NOMO-1 (cell line): ENCODE measurements at regions not wholly inside any gene's neighbourhood (a gene's known extent, or its start where the extent isn't known, plus 50 kb on each side); places are given as distances from the start of the nearest gene placed in this dataset.

Experiments
- DNase-seq, 2 experiments: peaks; one replicate each; lab custom pipeline; 2025; ENCODE audit not compliant: unreplicated experiment in 2 of 2; lab: John Stamatoyannopoulos, UW

GRCh38 chr11:37572491-37573171, 974.6 kb upstream of the RAG2 start:
- no peak for DNase-seq

- no peak for DNase-seq
These were observed 973.2 kb upstream of the RAG2 start for GRCh38 chr11:37571246-37571645.

- no peak for DNase-seq
These were observed 963.0 kb upstream of the RAG2 start for GRCh38 chr11:37560991-37561390.

DNA sequence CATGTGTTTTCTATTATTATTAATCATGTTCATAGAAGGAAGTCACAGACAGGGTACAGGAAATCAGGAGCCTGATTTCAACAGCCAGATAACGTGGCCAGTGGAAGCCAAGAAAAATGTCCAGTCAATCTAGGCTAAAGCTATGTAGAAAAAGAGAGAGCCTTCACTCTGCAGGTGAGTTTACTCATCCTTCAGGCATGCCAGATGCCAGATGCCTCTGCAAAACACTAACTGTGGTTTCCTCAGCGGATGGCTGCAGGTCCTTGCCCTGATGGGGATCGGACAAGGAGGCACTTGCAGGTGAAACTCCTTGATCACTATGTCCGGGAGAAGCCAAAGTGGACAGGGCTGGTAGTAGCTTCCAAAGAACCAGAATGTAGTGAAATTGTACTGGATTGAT, 962.3 kb upstream of the RAG2 start:
- no peak for DNase-seq

DNA sequence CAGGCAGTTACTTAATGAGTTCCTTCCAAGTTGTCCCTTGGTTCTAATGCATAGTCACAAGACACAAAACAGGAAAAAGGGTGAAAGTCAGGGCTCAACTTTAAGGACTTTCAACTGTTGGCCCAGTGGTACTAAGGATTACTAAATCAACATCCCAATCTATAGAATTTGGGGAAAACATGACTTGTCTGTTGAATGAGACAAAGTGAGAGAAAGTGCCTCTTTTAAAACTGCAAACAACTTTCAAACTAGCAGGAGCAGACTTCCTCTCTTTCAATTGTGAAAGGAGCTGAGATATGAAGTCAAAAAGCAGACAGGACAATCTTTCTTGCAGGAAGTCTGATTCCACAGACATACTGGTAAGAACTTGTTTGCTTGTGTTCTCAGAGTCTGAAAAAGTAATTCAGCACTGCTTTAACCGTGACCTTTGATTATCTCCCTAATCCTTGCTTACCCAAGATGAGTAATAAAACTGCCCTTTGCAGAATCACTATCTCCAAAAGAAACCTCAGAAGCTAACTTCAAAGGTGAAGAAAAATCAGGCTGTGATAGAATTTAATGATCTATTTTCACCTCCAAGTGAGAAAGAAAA, 960.7 kb upstream of the RAG2 start:
- DNase-seq = peak in 1 of 2 experiments; percentile 26

- no peak for DNase-seq
These were observed 960.0 kb upstream of the RAG2 start for GRCh38 chr11:37557990-37558389.

- no peak for DNase-seq
These were observed 954.2 kb upstream of the RAG2 start for GRCh38 chr11:37552284-37552683.

DNA sequence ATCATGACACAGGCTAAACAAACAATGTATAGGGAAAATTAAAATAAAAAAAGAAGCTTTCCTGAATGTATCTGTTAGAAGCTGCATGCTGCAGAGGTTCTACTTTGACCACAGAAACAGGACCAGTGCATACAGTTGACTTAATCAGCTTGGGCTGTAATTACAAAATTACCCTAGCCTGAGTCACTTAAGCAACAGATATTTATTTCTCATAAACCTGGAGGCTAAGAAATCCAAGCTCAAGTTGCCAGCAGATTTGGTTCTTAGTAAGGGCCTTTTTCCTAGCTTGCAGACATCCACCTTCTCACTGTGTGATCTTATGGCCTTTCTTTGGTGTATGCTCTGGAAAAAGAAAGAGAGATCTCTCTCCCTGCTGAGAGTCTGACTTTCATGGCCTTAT, 946.5 kb upstream of the RAG2 start:
- DNase-seq = no peak

- DNase-seq = no peak
These were observed 935.8 kb upstream of the RAG2 start for GRCh38 chr11:37533830-37534229.

DNA sequence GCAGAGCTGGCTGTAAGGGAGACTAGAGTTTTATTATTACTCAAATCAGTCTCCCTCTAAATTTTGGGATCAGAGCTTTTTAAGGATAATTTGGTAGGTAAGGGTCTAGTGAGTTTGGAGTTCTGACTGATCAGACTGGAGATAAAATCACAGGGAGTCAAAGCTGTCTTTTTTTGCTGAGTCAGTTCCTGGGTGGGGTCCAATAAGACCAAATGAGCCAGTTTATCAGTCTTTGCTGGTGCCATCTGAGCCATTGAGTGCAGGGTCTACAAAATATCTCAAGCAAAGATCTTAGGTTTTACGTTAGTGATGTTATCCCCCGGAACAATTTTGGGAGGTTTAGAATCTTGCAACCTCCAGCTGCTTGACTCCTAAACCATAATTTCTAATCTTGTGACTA, 935.1 kb upstream of the RAG2 start:
- DNase-seq = no peak

DNA sequence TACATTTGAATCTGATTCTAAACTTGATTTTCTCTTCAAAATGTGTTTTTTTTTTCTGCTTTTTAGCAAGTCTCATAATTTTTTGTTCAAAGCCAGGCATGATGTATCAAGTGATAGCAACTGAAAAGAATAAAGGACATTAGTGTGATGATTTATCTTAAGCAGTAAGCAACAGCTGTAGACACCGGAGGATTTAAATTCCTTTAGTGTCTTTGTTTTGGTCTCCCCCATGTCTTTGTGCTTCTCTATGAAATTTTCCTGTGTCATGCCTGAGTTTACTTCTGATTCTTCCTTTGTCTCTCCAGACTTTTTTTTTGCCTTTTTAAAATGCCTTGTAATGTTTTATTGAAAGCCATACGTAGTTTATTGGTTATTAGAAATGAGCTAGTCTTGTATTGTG, 934.2 kb upstream of the RAG2 start:
- no peak for DNase-seq

- no peak for DNase-seq
These were observed 929.5 kb upstream of the RAG2 start for GRCh38 chr11:37527545-37527944.

DNA sequence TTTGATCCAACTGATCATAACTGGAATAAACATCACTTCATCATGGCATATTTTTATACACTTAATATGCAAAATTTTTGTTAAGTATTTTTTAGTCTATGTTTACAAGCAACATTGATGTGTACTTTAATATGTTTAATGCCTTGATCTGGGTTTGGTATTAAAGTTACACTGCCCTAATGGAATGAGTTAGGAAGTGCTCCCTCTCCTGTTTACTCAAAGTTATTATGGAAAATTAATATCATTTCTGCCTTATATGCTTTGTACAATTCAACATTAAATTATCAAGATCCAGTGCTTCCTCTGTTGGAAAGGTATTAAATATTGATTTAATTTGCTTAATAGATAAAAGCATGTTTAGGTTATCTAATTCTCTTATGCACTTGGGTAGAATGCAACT, 927.3 kb upstream of the RAG2 start:
- DNase-seq = no peak

DNA sequence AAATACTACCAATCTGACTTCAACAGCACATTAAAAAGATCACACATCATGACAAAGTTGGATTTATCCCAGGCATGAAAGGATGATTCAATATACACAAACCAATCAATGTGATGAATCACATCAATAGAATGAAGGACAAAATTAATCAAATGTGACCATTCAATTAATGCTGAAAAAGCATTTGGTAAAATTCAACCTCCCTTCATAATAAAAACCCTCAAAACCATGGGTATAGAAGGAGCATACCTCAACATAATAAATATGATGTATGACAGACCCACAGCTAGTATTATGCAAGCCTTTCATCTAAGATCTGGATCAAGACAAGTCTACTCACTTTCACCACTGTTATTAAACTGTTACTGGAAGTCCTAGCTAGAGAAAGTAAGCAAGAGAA, 921.7 kb upstream of the RAG2 start:
- no peak for DNase-seq

DNA sequence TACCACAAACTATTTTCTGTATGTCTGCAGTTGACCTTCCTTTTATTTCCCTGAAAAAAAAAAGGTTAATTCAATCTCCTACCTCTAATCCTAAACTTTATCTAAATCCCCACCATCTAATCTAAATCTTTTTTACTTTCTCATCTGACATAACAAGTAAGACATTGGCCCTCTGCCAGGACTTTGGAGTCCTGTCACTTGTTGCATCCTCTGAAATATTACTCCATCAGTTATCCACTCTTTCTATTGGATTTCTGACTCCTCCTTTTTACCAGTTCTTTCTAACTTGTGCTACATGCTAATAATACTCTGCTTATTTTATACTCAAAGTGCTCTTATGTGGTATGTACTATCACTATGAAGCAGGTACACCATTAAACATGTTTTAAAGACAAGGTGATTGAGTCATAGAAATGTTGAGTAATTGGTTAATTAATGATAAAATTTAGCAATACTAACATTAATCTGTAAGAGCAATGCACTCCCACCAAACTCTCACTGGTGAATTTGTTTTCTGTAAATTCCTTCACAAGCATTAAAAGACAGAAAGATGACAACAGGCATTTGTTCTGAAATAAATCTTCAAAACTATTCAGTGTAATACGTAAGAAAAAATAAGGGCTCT, 914.2 kb upstream of the RAG2 start:
- no peak for DNase-seq

DNA sequence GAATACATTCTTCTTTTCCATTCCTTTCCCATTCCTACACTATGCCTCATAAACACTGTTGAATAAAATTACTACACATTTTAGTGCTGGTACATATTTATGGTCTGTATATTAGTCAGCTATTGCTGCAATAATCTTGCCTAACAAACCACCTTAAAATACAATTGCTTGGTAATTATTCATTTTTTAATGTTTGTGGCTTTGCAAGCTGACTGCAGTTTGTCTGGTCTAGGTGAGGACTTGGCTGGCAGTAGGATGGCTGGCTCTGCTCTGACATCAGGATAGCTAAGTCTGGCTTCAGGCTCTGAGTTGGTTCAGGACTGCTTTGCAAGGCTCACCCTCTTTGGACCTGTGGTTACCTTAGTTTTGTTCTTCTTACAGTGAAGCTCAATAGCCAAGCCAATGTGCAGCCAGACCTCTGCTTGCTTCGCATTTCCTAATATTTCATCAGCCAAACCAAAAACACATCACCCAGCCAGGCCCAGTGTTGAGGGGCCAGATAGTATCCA, 913.4 kb upstream of the RAG2 start:
- peak; percentile 69 to 83 for DNase-seq

DNA sequence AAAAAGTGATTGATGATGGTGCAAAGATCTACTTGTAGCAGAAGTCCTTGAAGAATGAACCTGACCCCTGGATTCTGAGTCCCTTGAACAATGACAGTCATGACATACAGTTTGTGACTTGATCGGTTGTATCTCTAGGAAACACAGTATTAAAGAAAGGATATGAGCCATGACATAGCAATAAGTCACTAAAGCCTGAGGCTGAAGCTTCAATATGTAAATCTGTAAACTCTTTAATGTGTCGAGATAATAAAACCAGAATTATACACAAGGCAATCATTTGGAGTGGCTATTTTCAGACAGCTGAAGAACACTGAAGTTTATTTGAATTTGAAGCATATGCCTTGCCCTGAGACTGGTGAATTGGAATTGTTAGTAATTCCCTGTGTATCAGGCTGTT, 911.5 kb upstream of the RAG2 start:
- DNase-seq = no peak

- peak; percentile 9 to 47 for DNase-seq
These were observed 908.5 kb upstream of the RAG2 start for GRCh38 chr11:37506531-37506930.

DNA sequence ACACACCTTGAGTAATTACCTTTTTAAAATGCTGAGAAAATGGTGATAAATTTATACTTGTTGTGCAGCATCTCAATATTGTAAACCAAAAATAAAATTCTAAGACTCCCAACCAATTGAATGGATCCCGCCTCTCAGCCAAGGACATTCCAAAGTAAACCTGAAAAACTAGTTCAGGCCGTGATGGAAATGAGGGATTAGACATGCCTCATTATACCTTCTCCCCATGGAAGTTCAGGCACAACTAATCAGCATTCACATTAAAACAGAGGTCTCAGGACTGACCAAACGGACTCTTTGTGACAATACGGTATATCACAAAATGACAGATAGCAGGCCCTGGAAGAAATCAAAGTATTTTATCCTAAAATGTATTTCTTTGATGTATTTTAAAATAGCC, 907.4 kb upstream of the RAG2 start:
- no peak for DNase-seq

GRCh38 chr11:37504921-37505320, 906.9 kb upstream of the RAG2 start:
- no peak for DNase-seq

GRCh38 chr11:37504060-37504611, 906.1 kb upstream of the RAG2 start:
- peak; percentile 90 to 91 for DNase-seq
